Inflammatory macrophage treated with lipopolysaccharide for 1 hour (primary cell): ENCODE measurements at regions not wholly inside any gene's neighbourhood (a gene's known extent, or its start where the extent isn't known, plus 50 kb on each side); places are given as distances from the start of the nearest gene placed in this dataset.

Experiments used
- DNase-seq, 2 donors: peaks; one replicate each; pipeline ENCODE4 v3.0.0-alpha.2; 2020 to 2022

DNA sequence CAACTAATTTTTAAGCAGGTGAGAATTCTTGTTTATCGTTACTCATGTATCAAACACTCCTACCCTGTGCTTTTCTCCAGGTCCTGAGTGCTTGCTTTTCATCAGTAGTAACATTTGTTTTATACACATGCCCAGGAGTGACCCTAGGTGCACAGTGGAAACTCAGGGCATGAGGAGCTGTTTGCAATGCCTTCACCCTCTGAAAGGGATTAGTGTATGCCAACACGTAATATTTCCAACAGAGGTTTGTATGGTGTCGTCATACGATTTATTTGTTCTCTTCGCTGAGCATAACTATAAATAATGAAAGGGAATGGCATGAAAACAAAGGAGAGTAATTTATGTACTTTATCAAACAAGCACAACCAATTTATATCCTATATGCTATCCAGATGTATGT lies 537.4 kb upstream of the MMS22L start:
- no peak for DNase-seq

DNA sequence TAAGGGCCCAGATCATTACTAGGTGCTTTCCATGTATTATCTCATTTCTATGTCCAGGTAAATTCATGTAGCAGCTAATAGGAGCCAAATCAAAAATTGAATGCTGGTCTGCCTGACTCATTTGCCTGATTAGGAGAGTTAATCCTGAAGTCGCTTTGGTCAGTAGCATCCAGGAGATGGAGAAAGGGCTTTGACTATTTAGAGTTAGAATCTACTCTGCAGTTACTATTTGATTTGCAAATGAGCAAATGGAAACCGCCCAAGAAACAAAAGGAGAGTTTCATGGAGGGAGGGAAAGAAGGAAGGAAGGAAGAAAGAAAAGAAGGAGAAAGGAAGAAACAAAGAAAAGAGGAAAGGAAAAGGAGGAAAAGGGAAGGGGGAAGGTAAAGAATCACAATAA lies 539.6 kb upstream of the MMS22L start:
- no peak for DNase-seq

DNA sequence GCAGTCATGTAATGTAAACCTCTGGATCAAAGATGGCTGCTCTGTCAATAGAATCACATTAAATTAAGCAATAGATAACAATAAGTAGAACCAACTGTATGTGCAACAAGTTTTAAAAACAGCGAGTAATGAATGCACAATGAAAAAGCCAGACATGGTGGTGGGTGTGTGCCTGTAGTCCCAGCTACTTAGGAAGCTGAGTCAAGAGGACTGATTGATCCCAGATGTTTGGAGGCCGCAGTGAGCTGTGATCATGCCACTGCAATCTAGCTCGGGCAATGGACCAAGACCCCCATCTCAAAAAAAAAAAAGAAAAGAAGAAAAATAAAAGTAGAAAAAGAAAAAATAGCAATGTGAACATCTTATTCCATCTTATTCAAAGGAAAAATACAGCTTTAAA lies 558.7 kb upstream of the MMS22L start:
- DNase-seq, result no peak

DNA sequence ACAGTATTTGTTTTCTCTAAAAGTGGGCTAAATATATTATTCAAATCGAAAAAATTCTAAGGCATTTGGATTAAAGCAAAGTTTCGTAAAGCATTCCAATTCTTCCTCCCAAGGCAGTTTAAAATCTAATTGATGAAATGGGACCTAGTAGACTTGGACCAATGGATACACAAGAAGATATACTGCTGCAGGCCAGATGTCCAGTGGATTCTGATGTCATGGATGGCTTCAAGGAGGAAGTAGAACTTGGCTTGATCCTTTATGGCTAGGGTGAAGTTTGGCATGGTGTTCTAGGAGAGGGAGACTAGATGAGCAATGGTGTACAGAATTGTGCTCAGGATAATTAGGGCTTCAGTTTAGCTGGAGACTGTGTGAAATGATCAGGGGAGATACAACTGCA lies 559.5 kb upstream of the MMS22L start:
- DNase-seq, result no peak

DNA sequence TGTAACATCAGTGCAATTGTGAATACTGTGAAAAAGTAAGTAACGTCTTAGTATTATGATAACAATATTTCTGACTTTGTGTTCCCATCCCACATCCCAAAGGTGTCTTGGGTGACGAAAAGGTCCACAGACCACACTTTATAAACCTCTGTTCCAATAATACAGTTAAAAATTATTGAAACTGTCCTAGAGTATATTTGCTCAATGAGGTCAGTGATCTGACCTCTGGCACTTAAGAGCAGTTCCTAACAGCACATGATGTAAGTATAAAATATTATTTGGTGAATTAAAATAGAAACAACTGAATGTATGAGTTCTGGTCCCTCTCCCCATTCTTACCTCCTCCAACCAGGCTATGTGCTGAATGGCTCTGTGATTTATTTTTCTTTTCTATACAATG lies 566.4 kb upstream of the MMS22L start:
- DNase-seq, result no peak

DNA sequence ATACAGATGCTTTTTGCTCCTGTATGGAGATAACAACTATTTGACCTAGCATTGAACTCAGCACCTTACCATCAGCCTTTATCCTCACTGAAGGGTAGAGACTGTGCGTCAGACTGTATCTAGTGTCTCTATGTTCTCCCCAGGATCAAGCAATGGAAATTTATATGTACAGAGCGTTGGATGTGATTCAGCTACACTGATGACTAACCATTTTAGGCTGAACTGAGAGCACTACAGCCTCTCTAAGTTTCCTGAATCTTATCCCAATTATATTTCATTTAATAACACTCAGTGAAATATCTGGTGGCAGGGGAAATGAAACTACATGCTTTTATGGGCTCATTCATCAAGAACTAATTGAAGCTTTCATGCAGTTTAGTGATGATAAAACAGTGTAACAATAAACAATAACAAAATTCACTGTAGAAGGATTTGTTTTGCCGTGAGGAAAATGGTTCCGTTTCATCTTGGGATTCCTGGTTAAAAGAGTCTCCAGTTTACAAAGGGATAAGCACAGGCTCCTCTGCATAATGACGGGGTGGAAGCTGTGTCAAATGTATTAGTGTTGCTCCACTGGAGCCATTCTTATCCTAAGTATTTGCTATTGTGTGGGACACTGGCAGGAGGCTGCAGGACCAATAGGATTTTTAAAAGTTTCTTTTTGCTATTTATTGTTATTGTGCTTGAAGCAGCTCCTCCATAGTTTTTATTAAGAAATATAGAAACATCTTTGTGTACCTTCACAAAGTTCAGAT lies 567.6 kb upstream of the MMS22L start:
- DNase-seq, result no peak

DNA sequence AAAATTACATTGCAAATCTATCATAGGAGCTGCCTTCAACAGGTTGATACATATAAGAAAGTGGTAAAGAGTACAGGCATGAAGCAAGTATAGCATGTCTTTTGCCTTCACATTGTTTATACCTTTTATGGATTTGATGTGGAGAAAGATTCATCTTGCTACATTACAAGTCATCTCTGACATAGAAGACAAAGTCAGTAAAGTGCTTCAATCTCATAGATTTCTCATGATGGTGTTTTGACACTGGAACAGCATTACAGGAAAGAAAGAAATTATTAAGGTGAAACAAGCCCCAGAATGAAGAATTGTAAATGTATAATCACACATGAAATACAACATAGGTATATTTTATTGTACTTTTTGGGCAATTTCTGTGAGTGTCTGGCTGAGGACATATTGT lies 580.7 kb upstream of the MMS22L start:
- DNase-seq, result no peak

DNA sequence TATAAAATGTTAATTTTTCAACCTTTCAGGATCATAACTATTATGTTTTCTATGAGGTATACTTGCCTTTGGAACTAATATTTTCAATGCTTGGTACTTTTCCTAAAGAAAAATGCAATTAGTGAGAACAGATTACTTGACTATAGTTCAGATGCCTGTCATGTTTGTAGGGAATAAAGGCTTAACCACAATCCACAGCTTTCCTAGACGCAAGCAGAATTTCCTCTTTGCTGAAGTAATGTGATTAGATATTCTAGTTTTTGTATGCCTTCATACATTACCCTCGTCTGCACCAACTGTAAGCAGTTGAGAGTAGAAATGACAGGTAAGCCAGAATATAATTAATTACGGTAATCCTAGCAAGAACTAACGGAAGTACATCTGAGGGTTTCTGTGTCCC lies 581.4 kb upstream of the MMS22L start:
- no peak for DNase-seq

DNA sequence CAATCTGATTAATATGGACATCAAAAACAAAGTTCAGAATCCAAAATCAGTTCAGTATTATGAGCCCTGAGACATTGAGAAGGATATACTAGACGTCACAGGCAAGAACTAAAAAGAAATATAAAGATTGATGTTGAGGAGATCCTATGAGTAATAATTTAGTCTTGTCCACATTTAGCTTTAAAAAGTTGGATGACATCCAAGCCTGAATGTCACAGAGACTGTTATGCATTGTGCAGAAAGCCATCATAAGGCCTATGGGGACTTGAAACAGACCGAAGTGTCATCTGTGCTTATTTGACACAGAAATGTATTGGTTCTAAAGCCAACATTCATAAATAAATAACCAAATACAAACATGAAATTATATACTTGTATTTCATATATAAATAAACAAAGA lies 581.8 kb upstream of the MMS22L start:
- DNase-seq, result no peak

DNA sequence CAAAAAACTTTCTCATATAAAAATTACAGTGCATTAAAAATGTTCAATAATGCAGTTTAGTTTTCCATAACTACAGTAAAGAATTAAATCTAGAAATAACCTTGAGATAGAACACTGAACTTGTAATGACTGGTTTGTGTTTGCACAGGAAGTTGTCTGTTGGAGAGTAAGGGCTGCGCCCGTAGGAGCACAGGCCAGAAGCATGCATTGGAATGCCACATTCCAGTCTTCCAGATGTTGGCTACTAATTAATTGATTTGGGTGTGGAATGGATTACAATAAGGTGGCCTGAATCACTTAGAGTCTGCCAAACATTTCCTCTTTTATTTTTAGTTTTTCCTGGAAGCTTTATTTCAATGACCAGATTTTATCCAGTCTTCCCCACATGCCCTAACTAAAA lies 582.6 kb upstream of the MMS22L start:
- DNase-seq, result no peak

DNA sequence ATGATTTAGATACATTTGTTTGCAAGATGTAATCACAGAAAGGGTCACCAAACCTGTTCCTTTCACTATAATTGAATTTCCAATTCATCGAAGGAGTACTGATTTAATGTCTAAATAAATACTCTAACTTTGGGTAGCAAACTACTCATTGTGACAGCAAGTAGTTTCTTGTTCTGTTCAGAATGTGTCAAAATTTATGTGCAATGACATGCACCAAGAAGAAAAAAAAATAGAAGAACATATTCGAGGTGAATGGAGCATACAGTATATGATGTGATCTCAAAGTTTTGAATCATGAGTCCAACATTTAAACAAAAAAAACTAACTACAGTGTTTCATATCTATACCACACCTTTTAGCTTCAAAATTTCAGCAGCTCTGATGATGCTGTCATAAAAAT lies 583.6 kb upstream of the MMS22L start:
- no peak for DNase-seq

DNA sequence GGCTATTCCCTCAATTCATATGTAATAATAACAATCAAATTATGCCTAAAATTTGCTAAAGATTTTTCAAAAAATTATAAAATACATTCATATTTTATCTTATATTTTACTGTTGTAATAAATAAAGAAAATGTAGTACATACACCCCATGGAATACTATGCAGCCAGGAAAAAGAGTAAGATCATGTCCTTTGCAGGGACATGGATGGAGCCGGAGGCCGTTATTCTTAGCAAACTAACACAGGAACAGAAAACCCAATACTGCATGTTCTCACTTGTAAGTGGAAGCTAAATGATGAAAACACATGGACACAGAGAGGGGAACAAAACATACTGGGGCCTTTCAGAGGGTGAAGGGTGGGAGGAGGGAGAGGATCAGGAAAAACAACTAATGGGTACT lies 584.2 kb upstream of the MMS22L start:
- no peak for DNase-seq

DNA sequence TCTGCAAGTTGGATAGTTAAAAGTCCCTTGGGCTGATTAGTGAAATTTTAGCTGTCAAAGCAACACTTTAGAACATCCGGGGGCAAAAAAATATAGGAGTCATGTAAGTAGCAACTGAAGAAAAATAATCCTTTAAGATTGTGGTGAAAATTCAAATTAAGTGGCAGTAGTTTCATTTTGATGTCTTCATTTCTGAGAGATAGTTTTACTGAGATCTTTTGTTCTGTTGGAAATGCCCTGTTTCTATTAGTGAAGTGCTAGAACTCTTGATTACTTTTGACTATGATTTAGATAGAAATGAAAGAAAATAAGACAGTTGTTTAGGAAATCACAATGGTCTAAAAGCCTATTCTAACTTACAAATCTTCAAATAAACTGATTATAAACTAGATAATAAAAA lies 587.3 kb upstream of the MMS22L start:
- no peak for DNase-seq

DNA sequence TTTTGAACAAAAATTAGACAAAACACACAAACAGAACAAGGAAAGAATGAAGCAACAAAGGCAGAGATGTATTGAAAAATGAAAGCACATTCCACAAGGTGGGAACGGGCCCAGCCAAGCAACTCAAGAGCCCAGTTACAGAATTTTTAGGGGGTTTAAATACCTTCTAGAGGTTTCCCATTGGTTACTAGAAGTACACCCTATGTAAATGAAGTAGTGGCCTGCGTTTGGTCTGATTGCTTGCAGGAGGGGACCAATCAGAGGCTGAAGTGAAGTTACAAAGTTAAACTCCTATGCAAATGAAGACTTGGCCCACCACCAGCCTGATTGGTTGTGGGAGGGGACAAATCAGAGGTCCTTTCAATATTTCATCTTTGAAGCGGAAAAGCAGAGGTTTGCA lies 593.7 kb upstream of the MMS22L start:
- no peak for DNase-seq

DNA sequence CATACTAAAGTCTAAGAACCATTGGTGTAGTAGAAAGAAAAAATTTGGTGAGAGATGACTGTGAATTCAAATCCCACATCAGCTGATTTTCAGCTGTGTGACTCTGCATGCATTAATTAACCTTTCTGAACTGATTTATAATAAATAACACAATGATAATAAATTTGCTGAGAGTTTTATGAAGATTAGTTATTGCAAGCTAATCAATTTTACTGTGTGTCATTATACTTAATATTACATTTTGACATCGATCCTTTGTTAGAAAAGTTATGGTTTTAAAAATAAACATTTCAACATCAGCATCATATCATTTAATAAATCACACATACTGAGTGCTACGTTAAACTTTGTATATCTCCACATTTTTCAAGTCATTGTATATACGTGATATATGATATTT lies 599.7 kb upstream of the MMS22L start:
- DNase-seq, result no peak

DNA sequence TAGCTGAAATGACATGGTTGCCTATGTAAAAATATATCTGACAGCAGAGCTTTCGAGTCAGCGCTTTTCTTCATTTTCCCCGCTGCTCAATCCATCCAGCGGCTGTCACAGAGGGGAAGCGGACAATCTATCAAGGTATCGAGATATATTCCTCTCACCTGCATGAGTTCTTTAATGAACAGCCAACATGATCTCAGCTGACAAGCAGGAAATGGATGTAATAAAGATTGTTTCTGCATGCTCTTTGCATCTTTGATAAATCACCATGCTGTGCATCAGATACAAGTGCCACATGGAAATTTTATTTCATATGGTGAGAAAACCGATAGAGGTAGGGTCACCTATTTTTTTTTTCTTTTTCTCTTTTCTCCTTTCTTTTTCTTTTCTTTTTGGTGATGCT lies 602.3 kb upstream of the MMS22L start:
- no peak for DNase-seq

DNA sequence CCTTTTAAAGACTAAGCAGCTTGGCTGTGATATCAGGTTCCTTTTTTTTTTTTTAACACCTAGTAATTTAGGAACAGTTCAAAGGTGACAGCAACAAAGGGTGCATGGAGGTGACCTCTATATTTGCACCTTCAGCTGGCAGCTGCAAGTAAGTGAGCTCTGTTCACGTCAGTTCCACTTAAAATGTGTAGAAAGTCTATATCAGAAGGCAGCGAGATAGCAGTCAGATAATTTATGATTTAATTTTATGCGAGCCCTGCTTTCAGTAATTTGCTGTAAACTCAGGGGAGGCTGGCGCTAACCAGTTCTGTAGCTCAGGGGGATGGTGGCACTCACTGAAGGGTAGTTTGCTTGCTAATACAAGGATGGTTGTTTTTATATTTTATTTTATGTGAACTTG lies 602.8 kb upstream of the MMS22L start:
- DNase-seq, result no peak

DNA sequence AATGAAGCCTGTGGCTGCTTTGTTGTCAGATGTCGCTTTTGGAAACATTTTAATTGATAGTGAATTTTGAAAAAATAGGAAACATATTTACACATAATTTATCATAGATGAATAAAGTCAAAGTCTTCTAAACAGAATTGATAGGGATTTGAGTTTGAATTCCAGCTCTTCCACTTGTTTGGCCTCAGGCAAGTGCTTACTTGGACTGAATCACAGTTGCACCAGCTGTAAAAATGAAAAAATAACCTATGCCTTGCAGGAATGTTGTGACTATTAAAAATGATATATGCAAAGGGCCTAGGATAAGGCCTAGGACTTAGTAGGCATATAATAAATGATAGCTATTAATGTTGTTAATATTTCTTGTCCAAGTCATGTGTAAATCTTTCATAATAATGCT lies 618.5 kb upstream of the MMS22L start:
- no peak for DNase-seq

DNA sequence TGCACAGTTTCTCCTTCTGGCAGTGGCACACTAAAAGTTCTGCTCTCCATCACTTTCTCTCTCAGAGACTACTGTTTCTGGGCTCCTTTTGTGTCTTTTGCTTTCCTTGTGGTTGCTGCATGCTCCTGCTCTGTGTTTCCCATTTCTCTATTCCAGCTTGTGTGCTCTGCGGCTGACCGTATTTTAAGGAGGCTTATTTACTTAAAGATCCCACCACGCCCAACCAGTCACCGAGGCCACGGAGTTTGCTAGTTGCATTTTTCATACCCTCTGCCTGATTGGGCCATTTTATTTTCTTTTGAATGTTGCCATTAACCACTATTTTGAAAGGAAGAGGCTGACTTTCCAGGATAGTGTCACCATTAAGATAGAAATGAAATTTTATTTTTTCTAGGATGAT lies 626.4 kb upstream of the MMS22L start:
- DNase-seq, result no peak

DNA sequence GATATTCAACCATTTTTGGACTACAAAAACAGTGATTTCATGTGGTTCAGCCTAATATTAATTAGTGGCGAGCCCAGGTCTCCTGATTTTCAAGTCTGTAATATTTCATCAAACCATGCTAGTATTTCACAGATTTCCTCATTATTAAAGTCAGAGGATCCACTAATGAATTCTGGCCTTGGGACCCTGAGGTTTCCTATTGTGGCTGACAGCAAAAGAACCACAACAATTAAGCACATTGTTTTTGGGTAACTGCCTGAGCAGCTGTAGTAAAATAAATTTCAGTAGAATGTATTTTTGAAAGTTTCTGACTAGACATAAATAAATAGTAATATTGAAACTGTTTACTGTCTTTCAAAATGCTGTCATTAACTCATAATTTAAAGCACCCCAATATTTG lies 630.7 kb upstream of the MMS22L start:
- no peak for DNase-seq

DNA sequence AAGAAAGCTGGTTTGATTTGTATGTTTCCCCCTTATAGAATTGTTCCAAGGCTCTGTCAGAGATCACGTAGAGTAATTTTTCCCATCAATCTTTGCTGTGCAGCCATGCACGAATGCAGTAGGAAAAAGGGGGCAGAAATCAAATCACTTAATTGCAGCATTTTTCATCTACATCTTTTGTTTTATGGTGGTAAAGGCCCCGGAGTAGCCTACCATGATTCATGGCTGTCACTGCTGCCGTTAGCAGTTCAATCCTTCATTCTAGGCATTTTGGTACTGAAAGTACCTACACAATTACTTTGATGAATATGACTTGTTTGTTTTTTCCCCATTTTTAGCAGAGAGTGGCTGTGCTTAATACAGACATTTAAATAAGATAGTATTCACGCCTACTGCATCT lies 631.9 kb upstream of the MMS22L start:
- no peak for DNase-seq

DNA sequence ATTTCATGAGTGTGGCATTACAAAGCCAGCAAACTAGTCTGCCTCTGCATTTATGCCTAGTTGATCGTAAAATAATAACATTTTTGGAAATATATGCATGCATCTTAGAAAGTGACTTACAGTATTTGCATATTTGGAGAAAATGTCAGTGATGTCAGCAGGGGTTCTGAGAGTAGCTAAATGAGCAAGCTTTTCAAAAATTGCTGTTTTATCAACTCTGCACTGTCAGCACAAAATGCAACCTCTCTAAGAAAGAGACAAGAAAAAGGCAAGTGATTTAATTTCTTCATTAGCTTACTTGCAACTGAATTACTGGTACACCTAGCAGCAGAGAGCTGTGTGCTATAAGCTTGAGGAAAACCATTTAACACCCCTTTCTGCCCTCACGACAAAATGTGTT lies 632.5 kb upstream of the MMS22L start:
- no peak for DNase-seq

DNA sequence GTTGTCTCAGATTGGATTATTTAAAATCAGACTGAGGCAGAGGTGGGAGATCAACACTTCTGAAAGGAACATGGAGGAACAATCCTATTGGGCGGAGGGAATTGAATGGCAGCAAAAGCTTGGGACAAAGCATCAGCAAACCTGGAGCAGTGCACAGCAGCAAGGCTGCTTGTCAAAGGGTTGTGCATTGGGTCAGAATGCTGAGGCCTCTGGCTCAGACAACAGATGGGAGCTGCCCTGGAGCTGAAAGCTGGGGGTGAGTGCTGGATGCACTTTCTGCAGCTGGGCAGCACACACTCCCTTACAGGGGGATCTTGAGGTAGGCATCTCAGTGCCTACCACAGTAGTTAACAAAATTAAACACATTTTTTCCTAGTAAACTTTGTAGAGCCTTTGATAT lies 634.4 kb upstream of the MMS22L start:
- no peak for DNase-seq

DNA sequence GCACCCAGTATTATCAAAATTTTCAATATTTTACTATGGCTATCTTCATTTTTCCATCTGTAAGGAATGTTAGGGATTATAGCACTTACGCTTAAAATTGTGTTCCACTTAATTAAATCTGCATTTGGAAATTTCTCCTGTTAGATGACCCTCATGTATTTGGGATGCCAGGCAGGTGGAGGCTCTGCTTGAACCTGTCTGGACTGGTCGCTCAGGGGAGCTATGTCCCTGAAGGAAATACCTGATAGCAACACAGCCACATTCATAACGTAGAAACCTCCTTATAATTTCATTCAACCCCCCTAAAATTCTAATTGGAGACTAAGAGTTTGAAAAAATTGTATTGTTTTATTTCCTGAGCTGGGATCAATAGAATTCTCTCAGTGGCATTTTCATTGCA lies 636.0 kb upstream of the MMS22L start:
- no peak for DNase-seq

DNA sequence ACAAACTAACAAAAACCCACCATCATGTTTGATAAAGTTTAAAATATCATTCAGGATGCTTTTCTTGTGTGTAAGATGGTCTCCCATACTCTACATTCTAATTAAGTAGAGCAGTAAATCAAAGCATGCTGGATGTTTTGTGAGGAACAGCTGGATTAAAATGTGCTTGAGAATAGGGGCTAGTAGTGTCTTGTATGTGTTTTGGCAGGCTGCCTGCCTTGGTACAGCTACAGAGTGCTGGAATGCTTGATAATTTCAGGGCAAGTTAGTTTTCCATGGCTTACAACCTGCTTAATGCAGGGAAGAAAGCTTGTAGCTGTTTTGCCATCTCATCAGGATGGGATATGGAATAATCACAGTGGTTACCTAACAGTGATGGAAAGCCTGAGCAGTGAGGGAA lies 636.6 kb upstream of the MMS22L start:
- no peak for DNase-seq

DNA sequence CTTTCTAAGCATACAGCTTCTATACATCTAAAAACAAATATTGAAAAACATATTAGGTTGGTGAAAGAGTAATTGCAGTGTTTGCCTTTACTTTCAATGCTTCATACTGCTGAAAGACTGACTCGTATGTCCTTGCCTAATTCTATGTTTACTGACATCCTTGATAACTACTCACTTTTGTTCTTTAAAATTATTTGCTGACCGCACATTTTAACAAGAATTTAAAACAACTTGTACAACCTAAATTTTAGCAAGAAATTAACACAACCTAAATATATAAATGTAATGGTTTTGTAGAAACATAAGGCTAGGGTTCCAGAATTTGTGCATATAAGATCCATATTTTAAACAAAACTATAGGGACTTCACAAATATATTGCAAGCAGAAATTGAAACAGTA lies 640.2 kb upstream of the MMS22L start:
- DNase-seq, result no peak
